K562 (cell line): ENCODE measurements at regions not wholly inside any gene's neighbourhood (a gene's known extent, or its start where the extent isn't known, plus 50 kb on each side); places are given as distances from the start of the nearest gene placed in this dataset.

ENCODE experiments used
- ATF6 ChIP-seq: sonication (generic); formaldehyde crosslinking; IDR thresholded peaks from 2 replicates; pipeline ENCODE4 v1.4.0; 2020; ENCODE audit warnings: mild to moderate bottlenecking, missing genetic modification reagents
- BHLHE40 ChIP-seq: IDR thresholded peaks from 2 replicates; pipeline ENCODE4 v1.6.1; 2011; ENCODE audit warnings: low read length, improper control_type of control experiment
- CBX2 ChIP-seq: fragments of 200-600 bp; sonication (generic); IDR thresholded peaks from one replicate; pipeline ENCODE4 v1.6.1; 2012; ENCODE audit warnings: mild to moderate bottlenecking, low read length, inconsistent platforms; ENCODE audit not compliant: insufficient read depth, poor library complexity, severe bottlenecking
- CTCF ChIP-seq, 3 experiments: IDR thresholded peaks in 2 of 3; conservative IDR thresholded peaks in 1 of 3; 2 replicates each; pipeline ENCODE4 v1.5.1; 2011 to 2012; ENCODE audit warnings: low read length in 3 of 3, mild to moderate bottlenecking in 3 of 3, control low read depth in 2 of 3, improper control_type of control experiment in 1 of 3, inconsistent platforms in 1 of 3, low read depth in 1 of 3, mixed read lengths in 1 of 3, moderate library complexity in 1 of 3; ENCODE audit not compliant: insufficient read depth in 2 of 3
- EHMT2 ChIP-seq: fragments of 450-650 bp; IDR thresholded peaks from 2 replicates; pipeline ENCODE4 v1.6.1; 2018; ENCODE audit warnings: antibody characterized with exemption
- HNRNPL ChIP-seq: fragments of 200-400 bp; formaldehyde crosslinking; IDR thresholded peaks from 2 replicates; pipeline ENCODE4 v1.6.1; 2017; ENCODE audit warnings: low read depth, mild to moderate bottlenecking, low read length
- PCBP2 ChIP-seq: fragments of 200-400 bp; formaldehyde crosslinking; IDR thresholded peaks from 2 replicates; pipeline ENCODE4 v1.6.1; 2018; ENCODE audit warnings: low read length, low read depth, mild to moderate bottlenecking, moderate library complexity; ENCODE audit not compliant: poor library complexity, severe bottlenecking
- SMC3 ChIP-seq: conservative IDR thresholded peaks from 2 replicates; pipeline ENCODE4 v1.6.1; 2011; ENCODE audit warnings: low read depth, low read length, improper control_type of control experiment; ENCODE audit not compliant: insufficient read depth
- SRSF9 ChIP-seq: fragments of 200-400 bp; formaldehyde crosslinking; IDR thresholded peaks from 2 replicates; pipeline ENCODE4 v1.6.1; 2017; ENCODE audit warnings: low read depth, low read length, borderline replicate concordance
- TBL1XR1 ChIP-seq, 2 experiments: IDR thresholded peaks; 2 replicates each; pipeline ENCODE4 v1.6.1; 2012; ENCODE audit warnings: improper control_type of control experiment in 2 of 2, low read length in 2 of 2, mild to moderate bottlenecking in 1 of 2
- ZHX1 ChIP-seq: fragments of 150-350 bp; conservative IDR thresholded peaks from 2 replicates; pipeline ENCODE4 v1.6.1; 2014; ENCODE audit warnings: low read length
- ZNF347 ChIP-seq: fragments of 450-650 bp; formaldehyde crosslinking; IDR thresholded peaks from 2 replicates; pipeline ENCODE4 v1.4.0; 2020; ENCODE audit warnings: low read depth, mild to moderate bottlenecking, moderate library complexity

GRCh38 chr15:87634361-87634760, 622.2 kb downstream of the NTRK3 start:
- no peak for TF ChIP-seq SRSF9
- TF ChIP-seq ATF6 (CRISPR knock-in tag): no peak
- TF ChIP-seq HNRNPL: no peak
- TF ChIP-seq CTCF (IDR thresholded peaks at IDR 0.05 in 2 of 3, conservative IDR thresholded peaks at IDR 0.05 in 1 of 3; ENCODE audit: insufficient read depth in 2 of 3, low read depth in 1 of 3, low read length in 3 of 3): no peak
- no peak for TF ChIP-seq CBX2
- no peak for TF ChIP-seq EHMT2
- no peak for TF ChIP-seq PCBP2
- TF ChIP-seq SMC3: no peak
- no peak for TF ChIP-seq BHLHE40
- TF ChIP-seq TBL1XR1 (IDR thresholded peaks at IDR 0.05; ENCODE audit: low read length in 2 of 2): no peak
- TF ChIP-seq ZNF347: no peak
- no peak for TF ChIP-seq ZHX1
